GM21576 (cell line): ENCODE measurements at regions not wholly inside any gene's neighbourhood (a gene's known extent, or its start where the extent isn't known, plus 50 kb on each side); places are given as distances from the start of the nearest gene placed in this dataset.

Experiments
- ATAC-seq: cut with Tn5 transposase; IDR thresholded peaks from one replicate; pipeline ENCODE4 v1.9.1; 2021; ENCODE audit warnings: mild to moderate bottlenecking, moderate library complexity; ENCODE audit not compliant: unreplicated experiment

DNA sequence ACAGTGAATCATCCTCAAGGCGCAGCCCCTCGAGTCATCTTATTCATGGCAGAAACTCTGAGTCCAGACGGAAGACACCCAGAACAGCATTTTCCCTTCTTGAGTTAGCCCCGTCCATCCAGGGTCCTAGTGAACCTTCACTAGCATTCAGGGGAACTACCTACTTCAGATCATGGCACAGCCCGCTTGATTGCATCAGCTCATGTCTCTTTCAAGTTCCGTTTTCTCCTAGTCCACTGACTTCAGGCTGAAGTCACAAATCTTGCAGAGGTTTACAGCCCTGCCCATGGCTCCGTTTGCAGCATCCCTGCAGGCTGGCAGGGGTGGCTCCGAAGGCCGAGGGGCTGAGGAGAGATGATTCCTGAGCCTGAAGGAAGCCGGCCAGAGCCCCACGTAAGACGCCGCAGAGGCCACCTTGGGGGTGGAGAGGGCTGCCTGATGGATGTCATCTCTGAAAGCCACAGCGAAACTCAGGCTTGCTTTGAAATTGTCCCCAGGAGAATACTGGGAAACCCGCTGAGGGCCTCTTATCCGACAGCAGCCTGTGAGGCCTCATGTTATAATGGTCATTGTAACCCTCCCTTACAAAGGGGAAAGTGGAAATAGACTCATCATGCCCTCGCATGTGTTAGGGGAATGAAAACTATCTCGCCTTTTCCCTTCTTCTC lies 310.2 kb upstream of the AJAP1 start:
- no peak for ATAC-seq

DNA sequence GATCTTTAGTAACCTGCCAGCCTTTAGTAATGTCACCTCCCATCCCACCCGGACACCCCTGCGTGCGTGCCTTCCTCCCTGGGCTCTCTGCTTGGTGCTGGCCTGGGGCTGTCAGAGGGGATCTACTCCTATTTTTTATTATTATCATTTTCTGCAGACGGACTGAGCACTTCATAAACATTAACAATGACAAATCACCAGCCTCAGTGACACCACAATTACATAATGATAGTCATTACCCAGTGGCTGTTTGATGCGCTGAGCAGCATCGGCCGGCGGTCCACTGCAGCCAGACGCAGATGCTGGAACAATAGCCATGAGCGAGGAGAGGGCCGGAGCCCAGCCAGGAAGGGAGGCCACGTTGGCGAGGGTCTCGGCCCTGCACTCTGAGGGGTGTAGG lies 309.3 kb upstream of the AJAP1 start:
- ATAC-seq: no peak

DNA sequence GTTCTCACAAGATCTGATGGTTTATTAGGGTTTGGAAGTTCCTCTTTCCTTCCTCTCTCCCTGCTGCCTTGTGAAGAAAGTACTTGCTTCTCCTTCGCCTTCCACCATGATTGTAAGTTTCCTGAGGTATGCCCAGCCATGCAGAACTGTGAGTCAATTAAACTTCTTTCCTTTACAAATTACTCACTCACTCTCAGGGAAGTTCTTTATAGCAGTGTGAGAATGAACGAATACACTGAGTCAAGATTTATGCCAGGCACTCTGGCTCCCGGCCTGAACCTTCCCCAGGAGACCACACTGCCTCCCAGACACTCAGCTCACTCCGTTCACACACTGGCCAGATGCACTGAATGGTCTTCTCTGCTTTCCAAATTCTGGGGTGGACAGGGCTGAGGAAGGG lies 308.3 kb upstream of the AJAP1 start:
- ATAC-seq: no peak

DNA sequence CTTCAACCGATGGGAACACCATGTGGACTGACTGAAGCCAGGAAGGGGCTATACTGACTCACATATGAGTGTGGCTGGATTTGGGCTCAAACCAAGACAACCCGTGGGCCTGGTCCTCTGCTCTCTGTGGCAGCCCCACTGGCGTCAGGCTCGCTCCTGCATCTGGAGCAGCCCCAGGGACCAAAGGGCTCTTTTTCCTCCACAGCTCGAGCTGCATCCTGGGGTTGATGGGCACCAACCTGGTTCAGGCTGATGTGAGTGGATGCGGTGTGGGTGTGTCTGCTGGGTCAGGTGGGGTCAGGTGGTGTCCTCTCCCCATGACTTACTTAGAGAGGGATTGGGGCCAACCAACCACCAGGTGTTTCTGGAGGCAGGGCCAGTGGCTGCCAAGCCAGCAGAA lies 303.0 kb upstream of the AJAP1 start:
- ATAC-seq: no peak

DNA sequence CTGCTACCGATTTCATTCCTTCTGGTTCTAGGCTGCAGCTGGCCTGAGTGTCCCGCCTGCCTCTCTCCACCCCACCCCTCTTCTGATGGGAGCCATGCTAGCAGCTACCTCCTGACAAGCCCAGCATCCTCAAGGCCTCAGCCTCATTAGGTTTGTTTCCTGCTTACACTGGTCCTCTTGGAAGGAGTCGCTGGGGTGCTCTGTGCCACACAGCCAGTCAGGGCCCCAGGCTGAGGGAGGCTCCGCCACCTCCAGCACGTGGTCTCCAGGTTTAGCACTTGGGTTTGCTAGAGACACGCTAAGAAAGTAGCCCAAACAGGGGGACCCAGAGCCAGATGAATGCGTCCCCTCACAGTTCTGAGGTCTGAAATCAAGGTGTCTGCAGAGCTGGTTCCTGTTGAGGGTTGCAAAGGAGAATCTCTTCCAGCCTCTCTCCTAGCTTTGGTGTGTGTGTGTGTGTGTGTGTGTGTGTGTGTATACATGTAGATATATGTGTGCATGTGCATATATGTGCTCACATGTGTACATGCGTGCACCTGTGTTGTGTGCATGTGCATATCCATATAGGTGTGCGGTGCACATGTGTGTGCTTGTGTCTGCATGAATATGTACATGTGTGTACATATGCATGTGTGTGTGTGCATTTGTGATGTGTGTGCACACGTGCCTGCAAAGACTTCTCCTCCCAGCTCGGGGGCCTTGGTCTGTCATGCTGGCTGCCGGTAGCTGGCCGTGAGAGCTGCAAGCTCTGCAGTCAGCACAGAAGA lies 301.1 kb upstream of the AJAP1 start:
- ATAC-seq: no peak

DNA sequence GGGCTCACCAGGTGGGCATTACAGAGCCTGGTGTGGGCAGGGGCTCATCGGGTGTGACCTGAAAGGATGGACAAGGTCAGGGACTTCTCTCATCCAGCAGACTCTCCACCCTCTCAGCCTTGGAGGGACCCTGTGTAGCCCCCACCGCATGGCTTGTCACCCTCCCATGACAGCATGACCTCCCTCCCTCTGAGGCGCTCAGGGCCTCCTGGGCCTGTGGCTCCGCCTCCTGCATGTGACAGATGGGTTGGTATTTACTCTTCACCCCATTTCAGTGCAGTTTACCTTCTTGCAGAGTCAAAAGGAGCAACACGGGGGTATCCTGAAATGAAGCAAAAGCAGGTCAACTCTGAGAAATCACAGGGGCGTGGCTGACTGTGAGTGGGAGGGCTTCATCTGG lies 298.6 kb upstream of the AJAP1 start:
- no peak for ATAC-seq

DNA sequence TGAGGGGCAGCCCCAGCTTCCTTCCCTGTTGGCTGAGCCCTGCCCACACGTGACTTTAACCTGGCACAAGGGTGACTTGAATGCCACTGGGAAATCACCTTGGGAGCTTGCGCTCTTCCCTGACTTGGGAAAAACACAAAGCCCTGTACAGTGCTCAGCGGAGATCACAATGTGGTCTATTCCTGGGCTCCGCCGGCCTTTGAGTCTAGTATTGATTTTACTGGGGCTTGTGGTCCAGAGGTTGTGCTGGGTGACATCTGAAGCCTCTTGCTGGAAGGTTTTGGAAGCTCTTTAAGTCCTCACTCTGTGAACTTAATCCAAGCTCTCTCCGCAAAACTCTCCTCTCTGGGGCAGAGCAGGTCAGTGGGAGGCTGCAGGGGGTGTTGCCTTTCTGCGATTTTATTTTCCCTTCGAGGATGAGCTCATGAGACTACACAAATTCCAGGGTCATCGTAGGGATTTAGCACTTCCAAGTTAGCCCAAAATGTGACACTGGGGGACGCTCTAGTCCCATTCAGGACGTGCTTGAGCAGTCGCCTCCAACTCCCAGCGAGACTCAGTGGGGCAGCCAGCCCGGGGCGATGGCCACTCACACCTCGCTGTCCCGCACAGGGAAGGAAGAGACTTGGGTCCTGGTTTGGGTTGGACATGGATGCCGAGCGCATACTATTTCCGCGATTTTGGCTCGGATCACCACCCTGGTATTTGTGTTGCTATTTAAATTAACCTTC lies 291.9 kb upstream of the AJAP1 start:
- ATAC-seq: no peak

DNA sequence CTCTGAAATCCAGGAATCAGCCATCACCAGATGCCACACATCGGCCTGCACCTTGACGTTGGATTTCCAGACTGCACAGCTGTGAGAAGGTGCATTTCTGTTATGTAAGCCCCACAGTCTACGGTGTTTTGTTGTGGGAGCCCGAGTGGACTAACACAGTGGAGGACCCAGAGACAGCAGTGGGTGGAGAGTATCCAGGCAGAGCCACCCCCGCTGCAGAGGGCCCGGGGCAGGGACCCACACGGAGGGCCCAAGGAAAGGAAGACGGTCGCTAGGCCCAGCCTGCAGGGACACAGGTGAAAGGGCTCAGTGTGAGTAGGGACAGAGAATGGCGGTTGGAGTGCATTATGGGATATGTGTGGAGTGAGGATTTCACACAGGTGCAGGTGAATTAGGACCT lies 288.3 kb upstream of the AJAP1 start:
- no peak for ATAC-seq

DNA sequence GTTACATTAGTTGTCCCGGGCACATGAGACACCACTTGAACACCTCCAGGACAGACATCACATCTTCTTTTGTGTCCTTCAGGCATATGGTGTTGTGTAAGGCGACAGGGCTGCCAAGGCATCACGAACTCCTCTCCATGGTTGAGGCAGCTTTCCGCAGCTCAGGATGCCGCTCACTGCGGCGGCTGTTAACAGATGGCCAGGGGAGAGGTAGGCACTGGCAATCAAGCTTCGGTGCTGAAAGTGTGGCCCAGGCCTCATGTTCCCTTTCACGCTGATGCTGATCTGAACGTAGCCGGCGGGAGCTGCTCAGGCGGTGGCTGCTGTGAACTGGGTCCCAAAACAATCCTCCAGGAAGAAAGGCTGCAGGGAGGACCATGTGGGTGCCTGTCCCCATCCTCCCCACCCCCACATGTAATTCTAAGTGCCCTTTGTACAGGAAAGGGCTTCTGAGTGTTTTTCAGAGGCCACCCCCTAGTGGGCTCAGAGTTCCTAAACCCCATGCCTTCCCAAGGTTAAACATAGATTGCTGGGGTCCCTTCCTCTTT lies 287.1 kb upstream of the AJAP1 start:
- ATAC-seq: no peak

DNA sequence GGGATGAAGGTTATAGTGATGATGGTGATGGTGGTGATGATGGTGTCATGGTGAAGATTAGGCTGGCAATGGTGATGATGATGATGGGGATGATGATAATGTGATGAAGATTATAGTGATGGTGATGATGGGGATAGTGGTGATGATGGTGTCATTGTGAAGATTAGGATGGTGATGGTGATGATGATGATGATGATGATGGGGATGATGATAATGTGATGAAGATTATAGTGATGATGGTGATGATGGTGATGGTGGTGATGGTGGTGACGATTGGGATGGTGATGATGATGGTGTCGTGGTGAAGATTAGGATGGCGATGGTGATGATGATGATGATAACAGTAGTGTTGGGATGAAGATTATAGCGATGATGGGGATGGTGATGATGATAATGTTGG lies 285.1 kb upstream of the AJAP1 start:
- no peak for ATAC-seq

DNA sequence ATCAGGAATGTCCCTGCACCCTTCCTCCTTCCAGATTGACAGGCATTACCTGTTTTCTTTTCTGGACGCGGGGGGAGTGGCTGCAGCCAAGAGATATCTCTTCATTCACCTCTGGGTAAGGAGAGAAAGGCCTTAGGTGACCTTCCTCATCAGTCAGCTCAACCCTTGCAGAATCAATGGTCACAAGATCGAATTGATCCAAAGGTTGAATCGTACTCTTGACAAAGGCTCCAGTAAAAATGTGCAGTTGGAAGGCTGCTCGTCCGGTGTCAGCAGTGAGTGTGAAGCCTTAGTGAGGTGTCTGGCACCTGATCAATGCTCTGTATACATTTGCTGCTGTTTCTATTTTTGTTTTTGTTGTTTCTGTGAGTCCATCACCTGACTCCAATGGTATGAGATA lies 282.6 kb upstream of the AJAP1 start:
- ATAC-seq: no peak

DNA sequence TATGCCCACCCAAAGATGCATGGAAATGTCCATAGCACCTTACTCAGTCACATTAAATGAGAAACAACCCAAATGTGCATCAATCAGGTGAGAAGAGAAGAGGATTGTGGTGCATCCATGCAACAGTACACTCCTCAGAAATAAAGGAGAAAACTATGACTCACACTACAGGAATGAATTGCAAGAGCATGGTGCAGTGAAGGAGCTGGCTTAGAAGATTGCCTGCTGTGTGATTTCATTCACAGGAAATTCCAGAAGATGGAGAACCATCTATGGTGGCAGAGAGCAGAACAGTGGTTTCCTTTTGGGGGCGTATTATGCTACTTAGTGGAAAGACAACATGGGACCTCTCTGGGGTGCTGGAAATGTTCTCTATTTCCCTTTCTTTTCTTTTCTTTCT lies 278.6 kb upstream of the AJAP1 start:
- no peak for ATAC-seq

DNA sequence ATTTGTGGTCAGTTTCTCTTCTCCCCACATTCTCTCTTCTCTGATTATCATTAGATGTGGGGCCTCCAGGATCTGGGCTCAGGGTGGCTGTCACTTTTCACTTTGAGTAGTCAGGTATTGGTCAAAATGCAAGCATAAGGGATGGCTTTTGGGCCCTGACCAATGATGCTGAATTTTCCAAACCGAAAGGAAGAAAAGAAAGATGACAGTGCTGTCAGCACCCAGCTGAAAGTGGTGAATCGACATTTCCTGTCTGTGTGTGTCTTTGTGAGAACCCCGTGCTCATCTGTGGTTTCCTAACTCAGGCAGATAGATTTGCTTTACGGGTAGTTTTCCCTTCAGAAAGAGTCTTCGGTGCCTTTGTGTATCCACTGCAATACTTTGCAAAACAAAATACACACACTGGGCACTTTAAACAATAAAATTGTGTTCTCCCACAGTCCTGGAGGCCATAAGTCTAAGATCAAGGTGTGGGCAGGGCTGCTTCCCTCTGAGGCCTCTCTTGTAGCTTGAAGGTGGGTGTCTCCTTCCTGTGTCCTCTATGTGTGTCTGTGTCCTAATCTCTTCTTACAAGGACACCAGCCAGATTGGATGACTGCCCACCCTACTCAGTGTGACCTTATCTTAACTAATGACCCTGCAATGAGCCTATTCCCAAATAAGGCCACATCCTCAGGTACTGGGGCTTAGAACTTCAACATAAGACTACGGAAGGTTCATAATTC lies 274.8 kb upstream of the AJAP1 start:
- ATAC-seq: no peak

DNA sequence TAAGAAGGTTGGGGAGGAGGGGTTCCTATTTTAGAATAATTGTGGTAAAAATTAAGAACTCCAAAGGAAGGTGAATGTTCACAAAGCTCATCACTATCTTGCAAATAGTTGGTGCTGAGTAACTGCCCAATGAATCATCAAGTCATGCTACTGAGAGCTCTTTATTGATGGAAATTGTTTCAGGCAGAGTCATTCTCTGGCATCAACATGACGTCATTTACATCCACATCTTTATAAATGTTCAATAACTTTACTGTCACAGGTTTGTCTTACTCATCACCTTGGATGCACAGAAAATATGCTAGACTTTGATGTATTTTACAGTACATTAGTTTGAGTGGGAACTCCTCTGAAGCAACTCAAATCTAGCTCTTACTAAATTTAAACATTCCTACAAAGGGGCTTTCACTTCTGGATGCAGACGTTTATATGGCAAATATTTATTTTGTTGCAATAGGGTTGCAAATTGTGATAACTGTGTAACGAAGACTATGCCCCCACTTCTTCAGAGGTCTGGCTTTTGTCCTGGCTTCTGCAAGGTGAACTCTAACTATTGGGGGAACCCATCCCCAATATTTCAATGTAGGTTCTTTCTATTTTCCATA lies 273.7 kb upstream of the AJAP1 start:
- ATAC-seq: no peak

DNA sequence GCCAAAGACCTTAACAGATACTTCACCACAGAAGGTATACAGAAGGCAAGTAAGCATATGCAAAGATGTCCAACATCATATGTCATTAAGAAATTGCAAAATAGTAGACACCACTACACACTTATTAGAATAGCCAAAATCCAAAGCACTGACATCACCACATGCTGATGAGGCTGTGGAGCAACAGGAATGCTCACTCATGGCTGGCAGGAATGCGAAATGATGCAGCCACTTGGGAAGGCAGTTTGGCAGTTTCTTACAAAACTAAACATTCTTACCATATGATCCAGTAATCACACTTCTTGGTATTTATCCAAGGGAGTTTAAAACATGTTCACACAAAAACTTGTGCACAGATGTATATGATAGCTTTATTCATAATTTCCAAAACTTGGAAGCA lies 261.2 kb upstream of the AJAP1 start:
- no peak for ATAC-seq

DNA sequence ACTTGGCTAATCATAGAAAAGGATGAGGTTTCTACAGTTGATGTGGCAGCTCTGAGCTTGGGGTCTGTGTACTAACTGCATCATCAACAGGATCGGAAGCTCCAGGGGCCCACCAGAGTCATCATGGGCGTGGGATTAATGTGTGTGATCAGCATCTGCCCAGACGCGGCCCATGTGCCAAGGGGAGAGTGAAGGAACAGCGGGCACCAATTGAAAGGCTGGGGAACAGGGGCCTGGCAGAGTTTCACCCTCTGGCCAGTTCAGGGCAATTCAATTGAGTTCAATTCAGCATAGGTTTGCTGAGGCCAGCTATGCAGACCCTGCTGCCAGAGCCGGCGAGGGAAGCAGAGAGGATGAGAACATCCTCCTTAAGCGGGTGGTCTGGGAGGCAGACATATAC lies 260.0 kb upstream of the AJAP1 start:
- ATAC-seq: no peak

DNA sequence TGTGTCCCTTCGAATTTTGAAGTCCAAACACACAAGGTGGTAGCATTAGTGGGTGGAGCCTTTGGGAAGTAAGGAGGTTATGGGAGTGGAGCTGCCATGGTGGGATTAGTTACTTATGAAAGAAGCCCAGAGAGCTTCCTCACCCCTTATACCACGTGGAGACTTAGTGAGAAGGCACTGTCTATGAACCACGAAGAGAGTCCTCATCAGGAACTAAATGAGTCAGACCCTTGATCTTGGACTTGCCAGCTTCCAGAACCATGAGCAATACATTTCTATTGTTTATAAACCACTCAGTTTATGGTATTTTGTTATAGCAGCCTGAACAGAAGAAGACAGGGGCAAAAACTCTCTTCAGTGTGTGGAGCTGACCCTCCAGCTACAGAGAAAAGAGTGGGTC lies 259.3 kb upstream of the AJAP1 start:
- no peak for ATAC-seq

DNA sequence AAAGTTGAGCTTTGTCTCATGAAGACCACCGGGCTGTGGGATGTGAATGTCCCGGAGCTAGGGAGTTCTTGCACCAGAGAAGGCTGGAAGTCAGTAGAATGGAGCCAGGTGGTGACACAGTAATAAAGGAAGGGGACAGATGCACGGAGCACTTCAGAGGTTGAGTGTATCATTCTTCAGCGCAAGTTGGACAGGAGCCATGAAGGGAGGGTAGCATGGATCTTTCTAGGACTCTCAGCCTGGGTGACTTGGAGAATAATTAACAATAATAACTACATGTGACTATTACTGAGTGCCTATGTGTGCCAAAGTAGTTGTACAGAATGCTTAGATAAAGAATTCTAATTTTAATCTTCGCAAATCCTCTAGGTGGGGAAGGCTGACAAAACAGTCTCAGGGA lies 258.7 kb upstream of the AJAP1 start:
- ATAC-seq: no peak

DNA sequence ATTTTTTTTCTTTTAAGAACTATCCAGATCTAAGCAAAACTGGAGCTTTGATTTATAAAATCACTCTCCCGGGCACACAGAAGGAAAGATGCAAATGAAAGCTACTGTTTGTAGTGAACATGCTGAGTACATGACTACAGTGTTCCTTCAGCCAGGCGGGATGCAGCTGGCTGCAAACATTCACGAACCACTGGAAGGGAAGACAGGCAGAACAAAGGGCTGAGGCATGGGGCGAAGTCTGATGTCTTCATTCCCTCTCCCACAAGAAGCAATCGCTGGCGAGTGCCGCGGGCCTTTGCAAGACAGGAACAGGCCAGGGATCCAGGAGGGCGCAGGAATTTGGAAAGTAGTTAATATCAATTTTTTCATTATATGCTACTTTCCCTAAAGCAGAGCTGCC lies 257.9 kb upstream of the AJAP1 start:
- ATAC-seq: no peak

DNA sequence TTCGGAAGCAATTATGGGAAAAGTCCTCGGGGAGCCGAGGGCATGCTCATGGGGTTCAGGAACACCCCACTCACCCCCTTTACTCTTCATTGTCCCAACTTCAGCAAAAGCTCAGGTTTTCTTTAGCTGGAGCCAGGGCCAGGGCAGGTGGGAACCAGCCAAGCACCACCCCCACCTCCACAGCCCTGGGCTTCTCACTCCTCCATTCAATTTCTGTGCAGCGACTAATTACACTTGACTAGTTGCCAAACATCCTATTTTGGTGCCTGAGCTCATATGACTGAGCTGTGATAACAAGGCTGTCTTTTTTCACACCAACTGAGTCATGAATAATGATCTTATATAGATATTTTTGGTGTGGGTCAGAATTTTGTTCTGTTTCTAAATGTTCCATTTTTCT lies 257.2 kb upstream of the AJAP1 start:
- no peak for ATAC-seq

DNA sequence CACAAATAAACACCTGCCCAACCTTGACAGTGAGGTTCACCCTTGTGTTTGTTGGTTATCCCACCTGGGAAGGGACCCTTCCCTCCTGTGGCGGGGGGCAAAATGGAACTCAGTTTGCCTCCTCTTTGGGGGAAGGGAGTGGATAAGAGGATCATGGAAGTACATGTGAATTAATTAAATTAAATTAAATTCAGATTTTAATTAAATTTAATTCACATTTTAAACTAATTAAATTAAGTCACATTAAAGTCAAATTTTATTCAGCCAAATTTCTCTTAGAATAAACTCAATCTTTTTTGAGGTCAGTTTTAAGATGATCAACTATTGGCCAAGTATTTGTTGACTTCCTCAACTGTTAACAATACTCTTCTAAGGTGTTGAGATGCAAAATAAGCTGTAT lies 252.4 kb upstream of the AJAP1 start:
- ATAC-seq: no peak
